Spleen (tissue), 11 donors: ENCODE measurements at regions not wholly inside any gene's neighbourhood (a gene's known extent, or its start where the extent isn't known, plus 50 kb on each side); places are given as distances from the start of the nearest gene placed in this dataset.
"Not testable (repeated sequence)": the region's sequence is repeated elsewhere in the genome, so short reads cannot be mapped to it uniquely, and the experiment has no call there.

ENCODE experiments used
- DNase-seq: peaks from one replicate; pipeline ENCODE4 v3.0.0-alpha.2; 2020
- H3K27ac ChIP-seq, 8 donors: fragments of 200-600 bp; sonication (generic) in 7 of 8; 1 replicate in 4 of 8; 2 replicates in 4 of 8; pipeline versions ENCODE4 v1.5.0 to v1.8.0; 2016 to 2021; ENCODE audit warnings: inconsistent platforms in 4 of 8, mild to moderate bottlenecking in 4 of 8, moderate library complexity in 1 of 8
- H3K27me3 ChIP-seq, 7 donors: fragments of 200-600 bp; sonication (generic) in 6 of 7; replicated peaks in 1 of 7; 1 replicate in 4 of 7; 2 replicates in 3 of 7; pipeline versions ENCODE4 v1.5.0 to v1.8.0; 2016 to 2021; ENCODE audit warnings: inconsistent platforms in 3 of 7, mild to moderate bottlenecking in 1 of 7
- H3K36me3 ChIP-seq, 6 donors: fragments of 200-600 bp; sonication (generic) in 5 of 6; 1 replicate in 4 of 6; 2 replicates in 2 of 6; pipeline versions ENCODE4 v1.5.0 to v1.8.0; 2016 to 2021; ENCODE audit warnings: inconsistent platforms in 2 of 6
- H3K4me1 ChIP-seq, 6 donors: fragments of 200-600 bp; sonication (generic) in 5 of 6; 1 replicate in 3 of 6; 2 replicates in 3 of 6; pipeline versions ENCODE4 v1.5.0 to v1.8.0; 2016 to 2021; ENCODE audit warnings: inconsistent platforms in 3 of 6
- H3K4me3 ChIP-seq, 8 donors: fragments of 200-600 bp; sonication (generic) in 7 of 8; 1 replicate in 4 of 8; 2 replicates in 4 of 8; pipeline versions ENCODE4 v1.5.0 to v1.8.0; 2016 to 2021; ENCODE audit warnings: inconsistent platforms in 4 of 8, mild to moderate bottlenecking in 4 of 8, moderate library complexity in 2 of 8
- H3K9me3 ChIP-seq, 8 donors: fragments of 200-600 bp; sonication (generic) in 7 of 8; 1 replicate in 4 of 8; 2 replicates in 4 of 8; pipeline versions ENCODE4 v1.5.0 to v1.8.0; 2016 to 2021; ENCODE audit warnings: inconsistent platforms in 4 of 8
- POLR2A ChIP-seq, 3 donors: fragments of 450-650 bp; IDR thresholded peaks; one replicate each; pipeline ENCODE4 v1.5.1; 2017; ENCODE audit warnings: antibody characterized with exemption in 3 of 3, mild to moderate bottlenecking in 1 of 3
- POLR2AphosphoS5 ChIP-seq, 3 donors: sonication (generic); formaldehyde crosslinking; IDR thresholded peaks; one replicate each; pipeline ENCODE4 v1.5.1; 2017; ENCODE audit warnings: antibody characterized with exemption in 3 of 3
- WGBS, 5 donors: extraction: QIAGEN DNeasy Blood & Tissue Kit in 3 of 5; methylation state at CpG; one replicate each; pipeline versions ENCODE4 v1.1.5 to v1.1.7; 2013 to 2018; 5-methylcytosine and 5-hydroxymethylcytosine counted together
- intact Hi-C: fragments of 100-400 bp; cut with DNase I; formaldehyde crosslinking; loops from one replicate; pipeline ENCODE4 v1.15.0; 2023; ENCODE audit warnings: low total_unique reads
- TF ChIP-seq, protein P1 (sequence below), 11 experiments: fragments of 200-600 bp in 7 of 11; fragments of 450-650 bp in 4 of 11; sonication (generic) in 4 of 11; IDR thresholded peaks in 8 of 11; conservative IDR thresholded peaks in 3 of 11; 1 replicate in 7 of 11; 2 replicates in 4 of 11; pipeline versions ENCODE4 v1.4.0 to v1.8.0; 2016 to 2021; ENCODE audit warnings: antibody characterized with exemption in 11 of 11, inconsistent platforms in 4 of 11, mild to moderate bottlenecking in 1 of 11
- donor health status: healthy with polysubstance abuse.
- donor health status: DM: no; HTN: no; CAD: no; lungs with moderate emphysema.
- donor health status: DM: no; HTN: no; CAD: no.
- donor health status: Bipolar disorder and iron deficiency.
- donor health status: healthy.
- donor health status: DM: no; HTN: no; CAD: no.
- donor health status: DM: yes; HTN: yes; CAD: no.

DNA sequence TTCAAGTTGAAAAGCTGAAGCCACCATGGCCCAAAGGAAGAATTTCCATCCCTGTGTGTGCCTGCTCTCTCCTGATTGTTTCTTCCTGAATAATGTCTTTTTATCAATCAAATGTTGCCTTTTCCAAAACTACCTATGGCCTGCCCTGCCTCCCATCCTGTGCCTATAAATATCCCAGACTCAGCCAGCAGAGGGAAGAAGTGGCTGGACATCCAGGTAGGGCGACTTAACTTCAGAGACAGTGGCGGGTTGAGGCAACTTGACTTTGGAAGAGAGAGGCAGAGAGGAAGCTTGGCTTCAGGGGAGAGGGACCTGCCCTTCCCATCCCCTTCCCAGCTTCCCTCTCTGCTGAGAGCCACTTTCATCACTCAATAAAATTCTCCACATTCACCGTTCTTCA, 133.0 kb downstream of the LCA5 start:
- no peak overlapping the region for H3K27ac ChIP-seq
- intact Hi-C loops, result no loop called here
- H3K9me3 ChIP-seq, result no peaks in the 10 kb centered on the region
- H3K27me3 ChIP-seq, result no peaks in the 10 kb centered on the region
- DNase-seq, result no peak
- WGBS, 5 donors, result 86 to 95% (median 93%) methylated on average over 3 of the region's 3 CpGs
- H3K4me3 ChIP-seq, result no peak overlapping the region
- no peaks in the 10 kb centered on the region for H3K4me1 ChIP-seq
- TF ChIP-seq POLR2A (IDR thresholded peaks at IDR 0.05), result no peak
- TF ChIP-seq, protein P1, sequence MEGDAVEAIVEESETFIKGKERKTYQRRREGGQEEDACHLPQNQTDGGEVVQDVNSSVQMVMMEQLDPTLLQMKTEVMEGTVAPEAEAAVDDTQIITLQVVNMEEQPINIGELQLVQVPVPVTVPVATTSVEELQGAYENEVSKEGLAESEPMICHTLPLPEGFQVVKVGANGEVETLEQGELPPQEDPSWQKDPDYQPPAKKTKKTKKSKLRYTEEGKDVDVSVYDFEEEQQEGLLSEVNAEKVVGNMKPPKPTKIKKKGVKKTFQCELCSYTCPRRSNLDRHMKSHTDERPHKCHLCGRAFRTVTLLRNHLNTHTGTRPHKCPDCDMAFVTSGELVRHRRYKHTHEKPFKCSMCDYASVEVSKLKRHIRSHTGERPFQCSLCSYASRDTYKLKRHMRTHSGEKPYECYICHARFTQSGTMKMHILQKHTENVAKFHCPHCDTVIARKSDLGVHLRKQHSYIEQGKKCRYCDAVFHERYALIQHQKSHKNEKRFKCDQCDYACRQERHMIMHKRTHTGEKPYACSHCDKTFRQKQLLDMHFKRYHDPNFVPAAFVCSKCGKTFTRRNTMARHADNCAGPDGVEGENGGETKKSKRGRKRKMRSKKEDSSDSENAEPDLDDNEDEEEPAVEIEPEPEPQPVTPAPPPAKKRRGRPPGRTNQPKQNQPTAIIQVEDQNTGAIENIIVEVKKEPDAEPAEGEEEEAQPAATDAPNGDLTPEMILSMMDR (IDR thresholded peaks at IDR 0.05 in 8 of 11, conservative IDR thresholded peaks at IDR 0.05 in 3 of 11), result no peak
- TF ChIP-seq POLR2AphosphoS5 (IDR thresholded peaks at IDR 0.05), result no peak
- H3K36me3 ChIP-seq, result no peaks in the 10 kb centered on the region

DNA sequence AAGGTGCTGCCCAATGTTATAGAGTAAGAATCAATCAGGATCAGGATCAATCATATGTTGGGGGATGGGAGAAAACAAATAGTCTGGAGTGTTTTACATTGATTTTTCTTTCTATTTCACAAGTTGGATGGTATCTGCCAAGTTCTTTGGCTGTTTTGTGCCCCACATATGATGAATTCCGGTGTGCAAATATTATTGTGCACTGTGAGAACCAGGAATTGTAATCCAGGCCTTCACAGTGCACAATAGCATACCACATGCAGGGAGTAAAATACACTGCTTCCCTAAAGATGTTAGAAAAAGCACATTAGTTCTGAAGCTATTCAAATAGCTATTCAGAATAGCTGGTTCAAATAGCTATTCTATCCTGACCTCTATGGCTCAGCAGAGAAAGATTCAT, 133.7 kb downstream of the LCA5 start:
- TF ChIP-seq, protein P1 (IDR thresholded peaks at IDR 0.05 in 8 of 11, conservative IDR thresholded peaks at IDR 0.05 in 3 of 11), result no peak
- TF ChIP-seq POLR2A (IDR thresholded peaks at IDR 0.05), result no peak
- no peak for TF ChIP-seq POLR2AphosphoS5 (IDR thresholded peaks at IDR 0.05)
- 57 to 77% (median 67%) methylated on average over 1 of the region's 1 CpG for WGBS, 5 donors
- H3K27ac ChIP-seq, result no peak overlapping the region
- no peak overlapping the region for H3K4me3 ChIP-seq
- no peaks in the 10 kb centered on the region for H3K27me3 ChIP-seq
- no peak for DNase-seq
- no peaks in the 10 kb centered on the region for H3K36me3 ChIP-seq
- intact Hi-C loops, result no loop called here
- H3K9me3 ChIP-seq, result peaks cover 0 to 2% (median 0%) of the 10 kb centered on the region in 8 donors
- H3K4me1 ChIP-seq, result no peaks in the 10 kb centered on the region

DNA sequence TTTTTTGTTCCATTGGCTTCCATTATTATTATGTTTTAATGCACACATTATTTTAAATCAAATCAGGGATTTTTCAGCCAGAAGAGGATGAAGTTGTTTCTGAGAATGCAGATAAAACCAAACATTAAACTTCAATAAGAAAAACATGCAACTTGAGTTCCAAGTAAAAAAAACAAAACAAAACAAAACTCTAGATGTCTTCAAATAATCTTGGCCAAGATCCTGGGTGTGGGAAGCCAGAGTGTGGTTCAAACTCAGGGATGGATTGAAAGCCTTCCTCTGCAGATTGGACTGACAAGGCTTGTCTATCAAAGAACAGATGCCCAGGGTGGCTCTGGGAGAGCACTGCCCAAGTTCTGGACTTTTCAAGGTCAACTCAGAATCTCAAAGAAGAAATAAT, 134.1 kb downstream of the LCA5 start:
- Histone ChIP-seq H3K27me3 (no peaks in the 10 kb centered on the region), H3K36me3 (no peaks in the 10 kb centered on the region), H3K4me3 (no peak overlapping the region), H3K27ac (no peak overlapping the region), H3K4me1 (no peaks in the 10 kb centered on the region), H3K9me3 (peaks cover 0 to 6% (median 0%) of the 10 kb centered on the region in 8 donors)
- intact Hi-C loops, result no loop called here
- DNase-seq, result no peak
- TF ChIP-seq, protein P1 (IDR thresholded peaks at IDR 0.05 in 8 of 11, conservative IDR thresholded peaks at IDR 0.05 in 3 of 11), result no peak
- TF ChIP-seq POLR2AphosphoS5 (IDR thresholded peaks at IDR 0.05), result no peak

DNA sequence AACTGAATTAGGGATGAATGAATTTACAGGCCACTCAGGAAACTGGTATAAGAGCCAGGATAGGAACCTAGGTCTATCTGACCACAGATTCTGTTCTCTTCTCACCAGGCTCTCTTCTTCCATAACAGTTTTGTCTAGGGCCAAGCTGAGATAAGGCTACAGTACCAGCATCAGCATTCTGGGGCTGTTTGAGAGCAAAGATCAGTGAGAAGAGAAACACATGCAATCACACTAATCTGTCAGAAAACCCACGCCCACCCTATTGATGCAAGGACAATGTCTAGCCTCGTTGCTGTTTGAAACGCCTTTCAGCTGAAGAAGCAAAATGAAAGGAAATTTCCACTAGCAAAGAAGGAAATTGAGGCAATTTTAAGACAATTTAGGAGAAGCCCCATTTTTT, 137.7 kb downstream of the LCA5 start:
- intact Hi-C loops, result no loop called here
- no peaks in the 10 kb centered on the region for H3K36me3 ChIP-seq

DNA sequence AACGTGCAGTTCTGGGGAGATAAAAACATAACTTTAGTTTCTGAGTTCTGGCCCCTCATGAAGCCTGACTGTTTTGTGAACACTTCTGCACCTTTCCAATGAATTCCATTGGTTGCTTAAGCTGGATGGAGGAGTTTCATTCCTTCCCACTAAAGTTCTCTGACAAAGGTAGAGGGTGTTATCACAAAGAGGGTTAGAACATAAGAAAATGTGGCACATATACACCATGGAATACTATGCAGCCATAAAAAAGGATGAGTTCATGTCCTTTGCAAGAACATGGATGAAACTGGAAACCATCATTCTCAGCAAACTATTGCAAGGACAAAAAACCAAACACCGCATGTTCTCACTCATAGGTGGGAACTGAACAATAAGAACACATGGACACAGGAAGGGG, 138.6 kb downstream of the LCA5 start:
- DNase-seq, H3K4me3 ChIP-seq, H3K27me3 ChIP-seq, intact Hi-C loops, H3K4me1 ChIP-seq, H3K27ac ChIP-seq, H3K9me3 ChIP-seq, H3K36me3 ChIP-seq: not testable (repeated sequence)
- 50 to 92% (median 90%) methylated on average over 2 of the region's 2 CpGs for WGBS, 5 donors

More for the DNA sequence above, 137.7 kb downstream of the LCA5 start:
- H3K9me3 ChIP-seq, result peaks cover 0 to 7% (median 0%) of the 10 kb centered on the region in 8 donors
- TF ChIP-seq POLR2AphosphoS5 (IDR thresholded peaks at IDR 0.05), result no peak
- TF ChIP-seq, protein P1 (IDR thresholded peaks at IDR 0.05 in 8 of 11, conservative IDR thresholded peaks at IDR 0.05 in 3 of 11), result no peak
- no peak for TF ChIP-seq POLR2A (IDR thresholded peaks at IDR 0.05)
- H3K4me1 ChIP-seq, result no peaks in the 10 kb centered on the region
- no peak for DNase-seq
- no peaks in the 10 kb centered on the region for H3K27me3 ChIP-seq
- no peak overlapping the region for H3K4me3 ChIP-seq
- no peak overlapping the region for H3K27ac ChIP-seq
- 46 to 72% (median 56%) methylated on average over 3 of the region's 3 CpGs for WGBS, 5 donors
